Erythroblast (primary cell): ENCODE measurements at regions not wholly inside any gene's neighbourhood (a gene's known extent, or its start where the extent isn't known, plus 50 kb on each side); places are given as distances from the start of the nearest gene placed in this dataset.

Experiments used
- GATA1 ChIP-seq: IDR thresholded peaks from 2 replicates; pipeline ENCODE4 v1.6.1; 2011; ENCODE audit warnings: low read depth, mild to moderate bottlenecking, control low read depth, low read length, moderate library complexity
- POLR2A ChIP-seq: IDR thresholded peaks from 2 replicates; pipeline ENCODE4 v1.6.1; 2011; ENCODE audit warnings: mild to moderate bottlenecking, low read length

DNA sequence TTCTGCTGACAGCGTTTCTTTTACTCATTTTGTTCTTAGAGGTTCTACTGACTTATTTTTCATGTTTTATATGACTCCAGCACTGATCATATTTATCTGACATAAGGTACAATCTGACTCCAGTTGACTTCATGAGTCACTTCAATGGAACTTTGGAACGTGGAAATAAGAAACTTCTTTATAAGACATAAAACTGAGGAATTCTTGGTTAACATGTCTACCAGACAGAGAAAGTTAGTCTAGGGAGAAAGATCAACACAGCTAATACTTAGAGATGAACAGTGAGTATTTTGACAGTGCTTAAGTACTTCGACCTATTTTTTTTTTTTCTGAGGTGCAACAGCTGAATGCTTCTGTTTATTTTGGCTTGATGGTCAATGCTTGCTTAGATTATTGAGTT lies 679.5 kb downstream of the KCNJ2 start:
- TF ChIP-seq POLR2A = no peak
- no peak for TF ChIP-seq GATA1
